Cardiac fibroblast (primary cell): ENCODE measurements at regions not wholly inside any gene's neighbourhood (a gene's known extent, or its start where the extent isn't known, plus 50 kb on each side); places are given as distances from the start of the nearest gene placed in this dataset.

Experiments used
- DNase-seq, 2 donors: peaks; one replicate each; pipeline versions ENCODE4 v3.0.0 to v3.0.0-alpha.2; 2010; ENCODE audit warnings: low read depth in 2 of 2
- H3K4me3 ChIP-seq, 2 donors: replicated peaks in 1 of 2; 1 replicate in 1 of 2; 2 replicates in 1 of 2; pipeline ENCODE4 v1.5.1; 2011; ENCODE audit warnings: low read depth in 2 of 2, low read length in 2 of 2, mild to moderate bottlenecking in 2 of 2, moderate library complexity in 1 of 2
- TF ChIP-seq, protein P1 (sequence below): IDR thresholded peaks from one replicate; pipeline ENCODE4 v1.5.1; 2011; ENCODE audit warnings: low read depth, mild to moderate bottlenecking, low read length, inconsistent platforms

- TF ChIP-seq, protein P1, sequence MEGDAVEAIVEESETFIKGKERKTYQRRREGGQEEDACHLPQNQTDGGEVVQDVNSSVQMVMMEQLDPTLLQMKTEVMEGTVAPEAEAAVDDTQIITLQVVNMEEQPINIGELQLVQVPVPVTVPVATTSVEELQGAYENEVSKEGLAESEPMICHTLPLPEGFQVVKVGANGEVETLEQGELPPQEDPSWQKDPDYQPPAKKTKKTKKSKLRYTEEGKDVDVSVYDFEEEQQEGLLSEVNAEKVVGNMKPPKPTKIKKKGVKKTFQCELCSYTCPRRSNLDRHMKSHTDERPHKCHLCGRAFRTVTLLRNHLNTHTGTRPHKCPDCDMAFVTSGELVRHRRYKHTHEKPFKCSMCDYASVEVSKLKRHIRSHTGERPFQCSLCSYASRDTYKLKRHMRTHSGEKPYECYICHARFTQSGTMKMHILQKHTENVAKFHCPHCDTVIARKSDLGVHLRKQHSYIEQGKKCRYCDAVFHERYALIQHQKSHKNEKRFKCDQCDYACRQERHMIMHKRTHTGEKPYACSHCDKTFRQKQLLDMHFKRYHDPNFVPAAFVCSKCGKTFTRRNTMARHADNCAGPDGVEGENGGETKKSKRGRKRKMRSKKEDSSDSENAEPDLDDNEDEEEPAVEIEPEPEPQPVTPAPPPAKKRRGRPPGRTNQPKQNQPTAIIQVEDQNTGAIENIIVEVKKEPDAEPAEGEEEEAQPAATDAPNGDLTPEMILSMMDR = no peak
These were observed 140.3 kb downstream of the OLFM1 start for GRCh38 chr9:135227641-135228251.

DNA sequence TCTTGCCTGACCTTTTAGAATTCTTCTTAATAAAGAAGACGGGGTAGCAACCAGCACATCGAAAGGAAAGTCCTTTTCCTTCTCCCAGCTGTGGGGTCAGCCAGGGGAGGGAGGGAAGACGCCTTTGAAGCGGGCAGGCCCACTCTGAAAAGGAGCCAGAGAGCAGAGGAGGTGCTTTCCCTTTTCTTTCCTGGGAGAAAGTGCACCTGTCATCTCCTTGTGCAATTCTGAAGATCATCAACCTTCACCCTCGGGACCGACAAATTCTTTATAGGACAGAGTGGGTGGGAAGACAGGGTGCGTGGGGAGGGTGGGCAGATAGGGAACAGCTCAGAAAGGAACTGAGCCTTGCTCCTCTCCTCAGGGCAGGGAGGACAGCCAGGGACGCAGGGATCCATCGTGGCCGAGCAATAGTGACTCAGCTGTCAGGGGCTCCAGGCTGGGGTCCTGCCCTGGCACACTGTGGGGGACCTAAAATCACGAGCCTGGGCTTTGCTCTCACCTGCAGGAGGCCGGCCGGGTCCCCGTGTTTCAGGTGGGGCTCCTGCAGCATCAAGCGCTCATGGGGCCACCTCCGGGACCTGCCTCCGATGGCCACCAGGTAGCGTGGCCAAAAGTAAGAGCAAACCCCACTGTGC, 141.0 kb downstream of the OLFM1 start:
- DNase-seq = no peak
- no peak overlapping the region for H3K4me3 ChIP-seq
- TF ChIP-seq, protein P1 = no peak

More at GRCh38 chr9:135227641-135228251, 140.3 kb downstream of the OLFM1 start:
- H3K4me3 ChIP-seq = no peak overlapping the region
- DNase-seq = no peak

DNA sequence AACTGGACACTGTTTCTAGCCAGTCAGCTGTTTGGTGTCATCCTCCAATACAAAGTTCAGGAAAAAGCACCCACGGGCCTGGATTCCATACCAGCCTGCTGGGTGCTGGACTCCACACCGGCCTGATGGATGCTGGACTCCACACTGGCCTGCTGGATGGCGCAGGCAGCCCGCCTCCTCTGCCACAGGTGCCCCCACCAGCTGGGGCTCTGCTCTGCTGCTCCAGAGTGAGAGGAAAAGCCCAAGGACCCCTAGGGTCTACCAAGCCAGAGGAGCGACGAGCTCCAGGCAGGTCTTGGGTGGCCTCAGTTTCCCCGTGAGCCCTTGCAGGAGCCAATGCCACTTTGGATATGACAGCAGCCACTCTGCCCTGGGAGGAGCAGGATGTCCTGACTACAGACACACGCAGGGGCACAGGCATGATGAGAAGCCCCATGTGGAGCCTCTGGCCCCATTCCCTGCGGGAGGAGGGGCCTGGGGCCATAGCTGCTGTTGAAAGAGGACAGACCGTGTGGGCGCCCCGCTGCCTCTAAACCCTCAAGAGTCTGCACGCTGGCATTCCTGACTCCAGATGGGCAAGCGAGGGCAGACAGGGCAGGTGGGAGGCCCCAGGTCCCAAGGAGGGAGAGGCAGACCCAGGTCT, 141.6 kb downstream of the OLFM1 start:
- no peak overlapping the region for H3K4me3 ChIP-seq
- DNase-seq = no peak
- TF ChIP-seq, protein P1 = no peak

DNA sequence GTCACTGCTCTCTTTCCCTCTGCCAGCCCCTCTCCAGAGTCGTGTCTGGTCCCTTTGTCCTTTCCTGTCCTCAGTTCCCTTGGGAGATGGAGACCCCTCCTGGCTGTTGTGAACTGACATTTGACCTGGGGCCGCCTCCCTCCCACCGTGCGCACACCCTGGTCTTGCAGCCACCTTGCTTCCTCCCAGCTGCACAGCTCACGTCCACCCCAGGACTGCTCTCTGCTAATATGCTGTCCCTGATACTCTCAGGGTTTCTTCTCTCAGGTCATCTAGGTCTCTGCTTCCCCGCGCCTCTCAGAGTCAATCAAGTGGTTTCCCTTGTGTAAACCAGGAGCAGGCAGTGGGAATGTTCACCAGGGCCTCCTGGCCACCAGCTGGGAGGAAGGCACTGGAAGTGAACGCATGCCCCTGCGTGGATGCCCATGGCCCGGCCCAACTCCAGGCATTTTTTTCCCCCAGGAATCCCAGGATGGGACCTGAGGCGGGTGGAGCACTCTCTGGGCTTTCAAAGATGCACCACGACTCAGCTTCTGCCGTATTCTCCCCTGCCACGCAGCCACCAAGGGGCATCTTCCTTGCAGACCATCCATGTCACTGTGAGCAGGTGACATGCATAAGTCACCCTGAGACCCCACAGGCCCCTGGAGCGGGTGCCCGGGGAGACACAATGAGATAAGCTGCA, 142.4 kb downstream of the OLFM1 start:
- no peak overlapping the region for H3K4me3 ChIP-seq
- TF ChIP-seq, protein P1 = no peak
- DNase-seq = no peak

DNA sequence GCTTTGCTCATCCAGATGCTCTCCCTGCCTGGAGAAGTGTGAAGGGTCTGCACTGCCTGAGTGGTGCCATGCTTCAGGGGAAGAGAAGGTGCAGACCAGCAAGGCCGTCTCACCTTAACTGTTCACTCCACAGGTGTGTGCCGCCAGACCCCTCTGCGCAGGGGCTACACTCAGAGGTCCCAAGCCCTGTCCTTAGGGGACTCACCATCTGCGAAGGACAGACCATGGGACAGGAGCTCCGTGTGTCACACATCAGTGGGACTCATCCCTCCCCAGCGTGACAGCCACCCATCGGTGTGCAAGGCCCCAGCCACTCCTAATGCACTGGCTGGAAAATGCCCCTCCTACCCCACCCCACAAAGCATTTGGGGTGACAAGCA, 142.9 kb downstream of the OLFM1 start:
- H3K4me3 ChIP-seq = no peak overlapping the region
- DNase-seq = no peak
- TF ChIP-seq, protein P1 = no peak

DNA sequence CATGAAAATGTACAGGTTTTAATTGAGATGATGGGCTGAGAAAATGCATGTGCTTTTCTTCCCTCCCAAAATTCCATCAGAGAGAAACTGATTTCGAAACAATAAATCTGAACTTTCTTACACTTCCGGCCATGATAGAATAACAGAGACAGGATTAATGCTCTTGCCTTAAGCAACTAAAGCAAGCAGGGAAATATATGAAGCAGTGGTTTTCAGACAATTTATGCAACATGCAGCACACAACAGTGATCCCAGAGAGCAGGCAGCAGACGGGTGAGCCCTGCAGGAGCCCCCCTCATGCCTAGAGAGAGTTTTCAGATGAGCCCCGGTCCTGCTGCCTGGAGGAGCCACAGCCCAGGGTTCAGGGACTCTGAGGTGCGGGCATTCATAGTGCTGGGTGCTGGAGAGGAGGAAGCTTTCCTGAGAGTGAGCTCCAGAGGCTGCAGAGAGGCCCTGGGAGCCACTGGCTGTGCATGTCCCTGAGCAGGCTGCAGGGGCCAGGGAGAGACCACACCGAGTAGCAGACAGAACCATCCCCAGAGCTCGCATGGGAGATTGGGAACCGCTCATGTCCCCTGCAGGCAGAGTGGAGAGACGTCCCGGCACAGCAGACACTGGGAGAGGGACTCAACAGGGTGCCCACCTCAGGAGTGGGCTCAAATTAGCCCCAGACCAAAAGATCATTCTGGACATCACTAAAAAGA, 143.5 kb downstream of the OLFM1 start:
- DNase-seq = no peak
- TF ChIP-seq, protein P1 = no peak
- H3K4me3 ChIP-seq = no peak overlapping the region
